ENCODE measurements at regions not wholly inside any gene's neighbourhood (a gene's known extent, or its start where the extent isn't known, plus 50 kb on each side); places are given as distances from the start of the nearest gene placed in this dataset.

- no peak for TF ChIP-seq CTCF (IDR thresholded peaks at IDR 0.05; ENCODE audit: borderline replicate concordance, control extremely low read depth, extremely low read depth, insufficient read depth, missing control alignments)
- in situ Hi-C loops (cut with MboI; ENCODE audit: low sequenced_read_pairs, unreplicated experiment), result no loop called here
- DNase-seq (ENCODE audit: low spot score), result no peak
Measured at GRCh38 chr13:26908126-26908525, 147.5 kb upstream of the GPR12 start.

GRCh38 chr13:26899202-26899601 is 138.6 kb upstream of the GPR12 start:
- no peak for DNase-seq (ENCODE audit: low spot score)
- in situ Hi-C loops (cut with MboI; ENCODE audit: low sequenced_read_pairs, unreplicated experiment), result no loop called here
- TF ChIP-seq CTCF (IDR thresholded peaks at IDR 0.05; ENCODE audit: borderline replicate concordance, control extremely low read depth, extremely low read depth, insufficient read depth, missing control alignments), result no peak

- TF ChIP-seq CTCF (IDR thresholded peaks at IDR 0.05; ENCODE audit: borderline replicate concordance, control extremely low read depth, extremely low read depth, insufficient read depth, missing control alignments), result no peak
- in situ Hi-C loops (cut with MboI; ENCODE audit: low sequenced_read_pairs, unreplicated experiment), result no loop called here
- DNase-seq (ENCODE audit: low spot score), result no peak
Measured at GRCh38 chr13:26897706-26898550, 137.3 kb upstream of the GPR12 start.

GRCh38 chr13:26896986-26897668 is 136.5 kb upstream of the GPR12 start:
- in situ Hi-C loops (cut with MboI; ENCODE audit: low sequenced_read_pairs, unreplicated experiment), result no loop called here
- DNase-seq (ENCODE audit: low spot score), result no peak
- TF ChIP-seq CTCF (IDR thresholded peaks at IDR 0.05; ENCODE audit: borderline replicate concordance, control extremely low read depth, extremely low read depth, insufficient read depth, missing control alignments), result no peak

GRCh38 chr13:26895808-26896466 is 135.4 kb upstream of the GPR12 start:
- in situ Hi-C loops (cut with MboI; ENCODE audit: low sequenced_read_pairs, unreplicated experiment), result no loop called here

More at GRCh38 chr13:26895808-26896466, 135.4 kb upstream of the GPR12 start:
- no peak for TF ChIP-seq CTCF (IDR thresholded peaks at IDR 0.05; ENCODE audit: borderline replicate concordance, control extremely low read depth, extremely low read depth, insufficient read depth, missing control alignments)
- no peak for DNase-seq (ENCODE audit: low spot score)

Measured in GM13976 (cell line).